ENCODE measurements at regions not wholly inside any gene's neighbourhood (a gene's known extent, or its start where the extent isn't known, plus 50 kb on each side); places are given as distances from the start of the nearest gene placed in this dataset.
"Not testable (repeated sequence)": the region's sequence is repeated elsewhere in the genome, so short reads cannot be mapped to it uniquely, and the experiment has no call there.

GRCh38 chr10:4633776-4634175 lies 192.2 kb upstream of the AKR1E2 start:
- no peak for DNase-seq

GRCh38 chr10:4633186-4633585 lies 192.8 kb upstream of the AKR1E2 start:
- DNase-seq = no peak

- DNase-seq = no peak
Measured at GRCh38 chr10:4632757-4633156, 193.2 kb upstream of the AKR1E2 start.

- no peak for DNase-seq
Measured at GRCh38 chr10:4626919-4627318, 199.1 kb upstream of the AKR1E2 start.

- DNase-seq = no peak
Measured at GRCh38 chr10:4623757-4624420, 202.1 kb upstream of the AKR1E2 start.

DNA sequence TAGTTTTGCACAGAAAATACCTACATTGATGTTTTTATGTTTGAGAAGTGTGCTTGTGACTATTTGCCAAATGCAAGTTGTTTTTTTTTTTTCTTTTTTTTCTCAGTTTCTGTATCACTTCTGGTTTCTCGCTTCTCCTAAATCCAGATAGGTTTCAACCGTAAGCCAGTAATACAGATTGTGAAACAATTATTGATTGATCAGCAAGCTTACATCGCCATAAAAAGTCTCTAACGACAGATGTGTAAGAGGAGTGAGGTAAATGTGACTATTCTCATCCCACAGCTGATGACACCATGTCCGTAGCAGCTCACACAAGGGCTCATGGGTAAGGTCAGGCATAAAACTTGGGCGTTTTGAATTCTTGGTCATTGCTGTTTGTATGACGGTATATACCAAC lies 202.8 kb upstream of the AKR1E2 start:
- DNase-seq = no peak

DNA sequence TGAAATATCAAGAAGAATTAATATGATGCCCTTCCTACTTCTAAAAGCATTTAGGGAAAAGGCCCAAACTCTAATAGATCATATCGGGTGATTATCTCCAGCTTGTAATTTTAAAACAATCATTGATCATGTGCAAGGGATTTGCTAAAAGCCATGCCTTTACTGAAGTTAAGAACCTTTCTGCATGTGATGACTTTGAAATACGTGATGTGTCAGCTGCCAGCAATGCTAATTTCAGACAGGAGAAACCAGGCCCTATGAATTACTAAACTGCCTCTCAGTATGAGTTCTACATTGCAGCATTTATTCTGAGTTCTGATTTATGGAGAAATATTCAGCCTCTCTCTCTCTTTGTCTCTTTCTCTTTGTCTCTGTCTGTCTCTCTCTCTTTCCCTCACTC lies 203.6 kb upstream of the AKR1E2 start:
- DNase-seq = no peak

DNA sequence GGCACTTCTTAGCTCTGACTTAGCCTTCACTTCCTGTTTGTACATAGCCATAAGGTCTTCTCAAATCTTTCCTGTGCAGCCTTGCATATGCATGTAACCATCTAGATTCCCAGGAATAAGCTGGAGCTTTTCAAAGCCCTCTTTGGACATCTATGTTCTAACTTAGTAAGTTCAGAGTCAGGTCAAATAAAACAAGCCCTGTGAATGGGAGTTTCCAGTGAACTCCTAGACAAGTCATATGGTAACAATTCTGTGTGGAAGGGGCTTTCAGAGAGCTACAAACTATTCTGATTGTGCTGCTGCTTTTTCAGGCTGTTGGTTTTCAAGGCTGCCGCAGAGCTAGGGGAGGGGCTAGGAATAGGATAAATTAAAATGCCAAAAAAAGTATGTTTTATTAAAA lies 208.4 kb upstream of the AKR1E2 start:
- no peak for DNase-seq

DNA sequence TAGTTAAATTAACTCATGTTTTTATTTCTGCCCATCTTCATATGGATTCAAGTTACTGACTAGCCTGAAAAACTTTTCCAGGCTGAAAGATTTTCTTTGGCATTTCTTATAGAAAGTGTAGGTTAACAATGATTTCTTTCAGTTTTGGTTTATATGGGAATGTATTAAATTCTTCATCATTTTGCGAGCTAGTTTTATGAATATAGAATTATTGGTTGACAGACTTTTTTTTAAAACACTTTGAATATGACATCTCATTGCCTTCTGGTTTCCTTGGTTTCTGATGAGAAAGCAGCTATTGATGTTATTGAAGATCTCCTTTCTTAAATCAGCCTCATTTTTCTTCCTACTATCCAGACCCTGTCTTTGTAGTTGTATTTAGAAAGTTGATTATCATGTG lies 211.0 kb upstream of the AKR1E2 start:
- DNase-seq = no peak

DNA sequence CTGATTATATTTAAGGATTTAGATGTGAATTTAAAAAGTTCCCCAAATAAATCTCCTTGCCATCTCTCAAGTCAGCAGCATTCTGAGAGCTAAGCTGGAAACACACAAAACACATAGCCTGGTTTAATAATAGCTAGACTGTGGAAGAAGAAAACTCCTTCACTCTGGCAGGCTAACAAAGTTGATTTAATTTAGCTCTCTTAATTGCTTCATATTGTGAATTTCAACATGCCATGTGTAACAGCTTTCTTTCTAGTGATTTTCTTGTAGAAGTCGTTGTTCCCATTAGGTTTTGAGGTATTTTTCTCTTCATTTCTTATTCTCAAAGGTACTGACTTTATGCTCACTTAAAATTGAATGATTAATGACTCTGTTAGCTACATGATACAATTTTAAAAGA lies 216.8 kb upstream of the AKR1E2 start:
- DNase-seq = no peak

- no peak for DNase-seq
Measured at GRCh38 chr10:4607681-4608080, 218.3 kb upstream of the AKR1E2 start.

- DNase-seq = no peak
Measured at GRCh38 chr10:4606856-4607636, 219.0 kb upstream of the AKR1E2 start.

DNA sequence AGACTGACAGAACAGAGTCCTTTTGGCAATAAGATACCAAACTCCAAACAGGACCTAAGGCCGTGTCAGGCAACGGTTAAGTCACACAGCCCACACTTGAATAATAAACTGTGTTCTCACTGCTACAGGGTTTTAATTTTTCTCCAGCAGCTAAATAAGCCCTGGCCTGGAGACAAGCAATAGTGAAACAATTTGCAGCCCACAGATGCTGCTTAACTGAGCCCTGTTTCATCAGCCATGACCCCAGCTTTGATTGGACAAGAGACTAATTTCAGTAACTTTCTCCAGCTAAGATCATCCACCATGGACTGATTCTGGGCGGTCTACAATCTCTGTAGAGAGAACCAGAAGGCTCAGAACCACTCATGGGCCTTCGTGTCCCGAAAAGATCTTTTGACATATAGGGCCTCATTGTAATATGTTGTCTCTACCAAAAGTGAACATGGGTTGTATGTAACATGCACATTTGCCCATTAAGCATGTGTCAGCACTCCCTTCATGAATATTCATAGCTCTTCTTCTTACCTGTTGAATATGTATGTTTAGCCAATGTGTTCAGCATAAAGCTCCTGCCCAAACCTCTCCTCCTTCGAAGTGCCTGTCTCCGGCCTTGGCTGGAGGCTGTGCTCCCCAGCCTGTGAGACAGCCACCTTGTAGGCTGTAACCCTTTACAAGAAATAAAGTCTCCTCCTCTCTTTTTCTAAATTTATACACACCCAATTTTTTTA lies 223.1 kb upstream of the AKR1E2 start:
- DNase-seq = no peak

DNA sequence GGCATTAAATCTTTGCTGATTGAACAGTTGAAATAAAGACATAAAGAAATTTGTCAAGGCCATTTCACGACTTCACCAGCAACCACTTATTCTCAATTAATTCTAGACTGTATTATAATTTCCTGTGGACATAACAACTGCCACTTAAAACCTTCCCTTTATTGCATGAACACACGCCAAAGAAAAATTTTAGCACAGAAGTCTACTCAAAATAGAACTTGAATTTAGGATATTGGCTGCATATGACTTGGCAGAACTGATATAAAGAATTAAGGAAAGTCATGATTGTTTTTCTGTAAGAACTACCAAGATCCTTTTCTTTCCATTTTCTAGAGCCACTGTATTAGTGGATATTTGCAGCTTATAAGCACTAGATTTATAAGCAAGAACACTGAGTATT lies 226.5 kb upstream of the AKR1E2 start:
- DNase-seq = no peak

- DNase-seq = not testable (repeated sequence)
Measured at GRCh38 chr10:4597898-4598297, 228.1 kb upstream of the AKR1E2 start.

DNA sequence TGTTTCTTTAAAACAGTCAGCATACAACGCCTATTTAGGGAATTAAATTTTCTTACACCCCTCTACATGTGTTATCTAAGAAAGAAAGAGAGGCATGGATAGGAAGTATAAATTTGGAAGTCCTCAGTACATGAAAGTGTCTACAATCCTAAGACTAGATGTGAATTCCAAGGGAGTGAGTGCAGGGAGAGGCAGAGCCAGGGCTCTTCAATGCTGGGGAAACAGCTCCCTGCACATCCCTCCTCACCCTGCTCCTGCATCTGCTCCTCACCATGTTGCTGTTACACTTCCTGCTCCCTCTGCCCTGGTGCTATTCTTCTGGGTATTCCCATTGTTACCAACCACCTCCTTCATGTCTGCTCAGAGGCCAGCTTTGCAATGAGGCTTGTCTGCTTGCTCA lies 229.1 kb upstream of the AKR1E2 start:
- no peak for DNase-seq

- DNase-seq = no peak
Measured at GRCh38 chr10:4595719-4596319, 230.2 kb upstream of the AKR1E2 start.

GRCh38 chr10:4590807-4591206 lies 235.2 kb upstream of the AKR1E2 start:
- DNase-seq = no peak

- no peak for DNase-seq
Measured at GRCh38 chr10:4588824-4589223, 237.2 kb upstream of the AKR1E2 start.

- DNase-seq = no peak
Measured at GRCh38 chr10:4587466-4587865, 238.5 kb upstream of the AKR1E2 start.

DNA sequence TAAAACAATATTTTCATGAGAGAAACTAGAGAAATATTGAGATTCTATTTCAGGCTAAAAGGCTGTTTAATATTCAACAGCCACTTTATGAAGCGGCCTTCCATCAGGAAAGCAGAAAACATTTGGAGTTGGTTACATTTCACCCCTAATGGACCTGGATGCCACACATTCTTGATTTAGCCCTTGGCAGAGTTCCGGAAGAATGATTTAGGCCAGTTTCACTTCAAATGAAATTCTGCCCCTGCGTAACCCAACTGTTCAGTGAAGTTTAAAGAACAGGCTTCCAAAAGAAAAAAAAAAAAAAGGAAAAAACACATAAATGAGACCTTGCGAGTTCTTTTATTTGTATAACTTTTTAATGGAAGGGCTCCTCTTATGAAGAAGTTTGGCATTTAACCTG lies 239.2 kb upstream of the AKR1E2 start:
- DNase-seq = no peak

GRCh38 chr10:4581929-4582328 lies 244.1 kb upstream of the AKR1E2 start:
- no peak for DNase-seq

- DNase-seq = no peak
Measured at GRCh38 chr10:4579844-4580243, 246.2 kb upstream of the AKR1E2 start.

DNA sequence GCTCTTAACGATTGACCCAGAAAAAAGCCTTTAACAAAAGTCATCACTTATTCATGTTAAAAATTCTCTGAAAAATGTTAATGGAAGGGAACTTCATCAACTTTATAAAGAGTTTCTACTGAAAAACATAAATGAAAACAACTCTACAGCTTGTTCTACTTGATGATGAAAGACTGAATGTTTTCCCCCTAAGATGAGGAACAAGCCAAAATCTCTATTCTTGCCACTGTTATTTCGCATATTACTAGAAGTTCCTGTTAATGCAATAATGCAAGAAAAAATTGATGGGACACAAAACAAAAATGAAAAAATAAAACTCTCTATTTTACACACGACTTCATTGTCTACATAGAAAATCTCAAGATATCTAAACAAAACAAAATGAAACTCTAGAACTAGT lies 249.8 kb upstream of the AKR1E2 start:
- no peak for DNase-seq

All from NCI-H526 treated with DMSO at 0.1 percent for 48 hours (cell line).